Activated CD4-positive, CD25-positive, alpha-beta regulatory T cell (primary cell): ENCODE measurements at regions not wholly inside any gene's neighbourhood (a gene's known extent, or its start where the extent isn't known, plus 50 kb on each side); places are given as distances from the start of the nearest gene placed in this dataset.
"Not testable (repeated sequence)": the region's sequence is repeated elsewhere in the genome, so short reads cannot be mapped to it uniquely, and the experiment has no call there.

Experiments used
- DNase-seq, 4 experiments: peaks; one replicate each; lab custom pipeline; 2025; lab: John Stamatoyannopoulos, UW

DNA sequence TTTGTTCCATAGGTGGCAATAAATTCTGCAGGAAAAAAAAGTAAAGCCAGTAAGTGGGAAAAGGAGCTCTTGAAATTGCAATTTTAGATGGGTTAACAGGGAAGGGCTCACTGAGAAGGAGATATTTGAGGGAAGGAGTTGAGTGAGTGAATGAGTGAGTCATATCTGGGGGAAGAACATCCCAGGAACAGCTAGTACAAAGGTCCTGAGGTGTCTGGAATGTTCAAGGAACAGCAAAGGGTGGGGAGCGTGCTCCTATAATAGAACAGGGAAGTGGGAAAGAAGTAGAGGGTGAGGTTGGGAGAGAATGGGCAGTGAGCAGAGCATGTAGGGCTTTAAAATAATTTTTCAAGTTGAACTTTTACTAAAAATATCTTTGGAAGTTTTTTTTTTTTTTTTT, 68.0 kb upstream of the PSME4 start:
- no peak for DNase-seq

DNA sequence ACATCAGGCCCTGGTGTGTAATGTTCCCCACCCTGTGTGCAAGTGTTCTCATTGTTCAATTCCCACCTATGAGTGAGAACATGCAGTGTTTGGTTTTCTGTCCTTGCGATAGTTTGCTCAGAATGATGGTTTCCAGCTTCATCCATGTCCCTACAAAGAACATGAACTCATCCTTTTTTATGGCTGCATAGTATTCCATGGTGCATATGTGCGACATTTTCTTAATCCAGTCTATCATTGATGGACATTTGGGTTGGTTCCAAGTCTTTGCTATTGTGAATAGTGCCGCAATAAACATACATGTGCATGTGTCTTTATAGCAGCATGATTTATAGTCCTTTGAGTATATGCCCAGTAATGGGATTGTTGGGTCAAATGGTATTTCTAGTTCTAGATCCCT, 60.5 kb upstream of the PSME4 start:
- not testable (repeated sequence) for DNase-seq

DNA sequence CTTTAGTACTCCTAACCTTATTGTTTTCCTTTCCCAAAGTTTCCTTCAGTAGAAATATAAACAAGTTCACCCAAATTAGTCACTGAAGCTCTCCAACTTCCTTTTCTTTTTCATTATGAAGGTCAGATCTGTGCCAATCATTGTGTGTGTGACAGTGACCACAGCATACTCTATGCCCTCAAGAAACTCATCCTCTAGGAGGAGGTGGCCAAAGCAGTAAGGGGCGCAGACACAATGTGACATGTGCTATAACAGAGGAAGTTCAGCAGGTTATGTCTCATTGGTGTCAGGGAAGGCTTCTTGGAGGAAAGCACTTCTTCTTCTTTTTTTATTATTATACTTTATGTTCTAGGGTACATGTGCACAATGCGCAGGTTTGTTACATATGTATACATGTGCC, 60.0 kb upstream of the PSME4 start:
- no peak for DNase-seq

DNA sequence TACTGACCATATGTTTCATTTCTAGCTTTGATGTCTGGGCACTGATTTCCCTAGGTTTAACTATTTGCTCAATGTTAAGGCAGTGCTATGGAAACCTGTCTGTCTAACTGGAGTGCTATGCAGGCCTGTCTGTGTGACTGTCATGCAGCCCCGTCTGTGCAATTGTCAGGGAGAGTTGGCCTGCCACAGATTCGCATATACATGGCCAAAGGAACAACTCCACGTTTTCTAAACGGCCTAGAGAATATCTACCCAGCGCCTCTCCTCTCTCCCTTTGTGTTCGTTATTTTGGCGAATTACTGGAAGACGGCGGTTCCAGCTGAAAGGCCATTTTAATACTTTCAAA, 59.6 kb upstream of the PSME4 start:
- no peak for DNase-seq

DNA sequence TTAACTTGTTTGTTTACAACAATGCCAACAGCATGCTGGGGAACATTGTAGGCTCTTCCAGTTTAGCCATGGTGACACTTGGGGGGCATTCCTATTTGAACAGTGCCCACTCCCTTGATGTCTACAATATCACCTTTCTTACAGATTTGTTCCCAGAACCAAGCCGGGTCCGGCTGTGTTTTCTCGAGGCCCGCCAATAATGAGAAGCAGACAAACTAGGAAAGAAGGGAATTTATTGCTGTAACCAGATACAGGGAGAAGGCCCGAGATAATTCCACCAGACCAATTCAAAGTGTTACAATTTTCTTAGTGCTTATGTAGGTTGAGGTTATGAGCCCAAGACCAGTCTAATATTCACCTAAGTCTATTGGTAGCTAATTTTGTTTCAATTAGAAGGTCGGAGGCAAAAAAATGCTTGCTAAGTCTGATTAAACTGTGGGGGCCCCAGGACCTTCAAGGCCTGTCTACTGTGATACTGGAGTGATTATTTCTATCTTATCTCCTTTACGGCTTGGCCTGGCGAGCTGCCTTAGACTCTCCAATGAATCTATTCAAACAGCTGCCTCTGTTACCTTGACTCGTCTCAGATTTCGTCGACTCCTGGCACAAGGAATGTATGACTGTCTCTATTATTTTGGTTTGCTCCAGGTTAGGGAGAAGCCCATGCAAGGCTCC, 59.1 kb upstream of the PSME4 start:
- no peak for DNase-seq

DNA sequence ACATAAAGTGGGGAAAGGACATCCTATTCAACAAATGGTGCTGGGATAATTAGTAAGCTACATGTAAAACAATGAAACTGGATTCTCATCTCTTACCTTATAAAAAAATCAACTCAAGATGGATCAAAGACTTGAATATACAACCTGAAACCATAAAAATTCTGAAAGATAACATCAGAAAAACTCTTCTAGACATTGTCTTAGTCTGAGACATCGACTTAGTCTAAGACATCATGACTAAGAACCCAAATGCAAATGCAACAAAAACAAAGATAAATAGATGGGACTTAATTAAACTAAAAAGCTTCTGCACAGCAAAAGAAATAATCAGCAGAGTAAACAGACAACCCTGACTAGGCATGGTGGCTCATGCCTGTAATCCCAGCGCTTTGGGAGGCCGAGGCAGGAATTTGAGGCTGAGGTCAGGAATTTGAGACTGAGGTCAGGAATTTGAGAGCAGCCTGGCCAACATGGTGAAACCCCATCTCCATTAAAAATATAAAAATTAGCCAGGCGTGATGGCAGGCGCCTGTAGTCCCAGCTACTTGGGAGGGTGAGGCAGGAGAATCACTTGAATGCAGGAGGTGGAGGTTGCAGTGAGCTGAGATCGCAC, 54.8 kb upstream of the PSME4 start:
- DNase-seq = not testable (repeated sequence)

DNA sequence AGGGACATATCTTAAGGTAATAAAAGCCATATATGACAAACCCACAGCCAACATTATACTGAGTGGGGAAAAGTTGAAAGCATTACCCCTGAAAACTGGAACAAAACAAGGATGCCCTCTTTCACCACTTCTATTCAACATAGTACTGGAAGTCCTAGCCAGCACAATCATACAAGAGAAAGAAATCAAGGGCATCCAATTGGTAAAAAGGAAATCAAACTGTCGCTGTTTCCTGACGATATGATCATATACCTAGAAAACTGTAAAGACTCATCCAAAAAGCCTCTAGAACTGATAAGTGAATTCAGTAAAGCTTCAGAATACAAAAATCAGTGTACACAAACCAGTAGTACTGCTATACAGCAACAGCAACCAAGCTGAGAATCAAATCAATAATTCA, 53.8 kb upstream of the PSME4 start:
- DNase-seq = no peak

DNA sequence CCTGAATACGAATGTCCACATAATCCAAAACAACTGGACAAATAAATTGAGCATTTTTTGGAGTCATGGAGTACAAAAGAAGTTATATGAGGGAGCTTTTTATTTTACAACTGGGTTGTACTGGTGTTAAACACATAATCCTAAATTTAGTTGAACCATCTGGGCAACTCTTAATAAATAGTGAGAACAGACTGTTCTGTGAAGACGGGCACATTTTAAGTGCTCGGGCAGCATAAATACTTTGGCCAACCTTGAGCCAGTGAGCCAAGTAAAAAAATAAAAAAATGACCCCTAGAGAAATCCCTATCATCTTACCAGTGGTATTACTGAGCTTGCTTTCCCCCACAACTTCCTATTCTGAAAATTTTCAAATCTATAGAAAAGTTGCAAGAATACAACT, 50.9 kb upstream of the PSME4 start:
- DNase-seq = no peak

DNA sequence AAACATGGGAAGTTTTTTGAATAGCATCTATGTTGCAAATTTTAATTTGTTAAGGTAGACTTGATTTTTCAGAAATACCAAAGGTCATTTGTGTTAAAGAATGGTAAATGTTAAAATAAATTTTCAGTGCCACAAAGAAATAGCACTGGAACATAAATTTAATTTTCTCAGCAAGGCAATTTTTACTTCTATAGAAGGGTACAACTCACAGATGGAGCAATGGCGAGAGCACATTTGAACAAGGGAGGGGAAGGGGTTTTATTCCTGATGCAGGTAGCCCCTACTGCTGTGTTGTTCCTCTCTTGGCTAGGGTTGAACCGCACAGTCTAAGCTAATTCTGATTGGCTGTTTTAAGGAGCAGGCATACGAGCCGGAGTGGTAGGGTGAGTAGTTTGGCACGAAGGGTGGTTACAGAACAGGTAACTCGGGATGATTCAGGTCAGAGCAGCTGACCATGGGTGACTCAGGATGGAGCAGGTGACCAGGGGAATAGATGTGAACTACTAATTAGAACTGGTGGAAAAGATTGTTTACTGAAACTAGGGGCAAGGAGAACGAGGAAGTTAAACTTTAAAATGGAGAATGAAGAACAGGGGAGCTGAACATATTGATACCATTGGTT, 50.1 kb upstream of the PSME4 start:
- DNase-seq = no peak
